ENCODE measurements at regions not wholly inside any gene's neighbourhood (a gene's known extent, or its start where the extent isn't known, plus 50 kb on each side); places are given as distances from the start of the nearest gene placed in this dataset.

DNA sequence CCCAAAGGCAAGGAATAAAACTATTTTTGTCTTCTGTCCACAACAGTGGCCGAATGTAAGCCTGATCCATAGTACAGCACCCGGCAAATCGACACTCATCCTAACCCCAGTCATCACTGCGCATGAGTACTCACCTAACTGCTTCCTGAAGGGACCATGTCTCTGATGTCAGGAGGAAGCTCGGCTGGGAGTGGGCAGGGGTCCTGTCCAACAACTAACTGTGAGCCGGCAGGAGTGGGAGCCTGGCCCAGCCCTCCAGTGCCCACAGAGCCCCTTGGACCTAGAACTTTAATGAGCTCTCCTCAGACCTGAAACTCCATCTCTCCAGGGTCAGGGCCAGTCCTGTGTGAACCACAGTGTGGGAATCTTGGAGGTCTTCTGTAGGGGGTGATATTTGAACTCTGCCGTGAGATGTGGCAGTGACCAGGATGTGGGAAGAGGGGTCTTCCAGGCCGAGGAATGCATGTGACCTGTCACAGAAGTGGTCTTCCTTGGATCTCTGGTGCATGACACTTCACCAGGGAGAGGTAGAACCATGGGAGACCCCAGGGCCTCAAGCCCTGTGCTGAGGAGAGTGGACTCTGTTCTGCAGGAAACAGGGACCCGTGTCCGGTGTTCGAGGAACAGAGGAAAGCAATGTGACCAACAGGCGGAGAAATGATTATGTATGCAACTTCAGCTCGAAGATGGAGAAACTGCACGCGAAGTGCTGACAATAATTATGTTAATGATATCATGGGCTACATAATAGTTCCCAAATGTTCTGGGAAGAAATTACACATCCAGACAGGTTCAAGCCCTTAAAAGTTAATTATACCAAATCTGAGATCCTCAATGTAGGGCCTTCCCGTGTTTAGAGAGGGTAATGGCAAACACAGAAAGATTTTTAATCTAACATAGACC is 240.1 kb upstream of the HDAC4 start:
- no peak for ATAC-seq (ENCODE audit: low read depth)

DNA sequence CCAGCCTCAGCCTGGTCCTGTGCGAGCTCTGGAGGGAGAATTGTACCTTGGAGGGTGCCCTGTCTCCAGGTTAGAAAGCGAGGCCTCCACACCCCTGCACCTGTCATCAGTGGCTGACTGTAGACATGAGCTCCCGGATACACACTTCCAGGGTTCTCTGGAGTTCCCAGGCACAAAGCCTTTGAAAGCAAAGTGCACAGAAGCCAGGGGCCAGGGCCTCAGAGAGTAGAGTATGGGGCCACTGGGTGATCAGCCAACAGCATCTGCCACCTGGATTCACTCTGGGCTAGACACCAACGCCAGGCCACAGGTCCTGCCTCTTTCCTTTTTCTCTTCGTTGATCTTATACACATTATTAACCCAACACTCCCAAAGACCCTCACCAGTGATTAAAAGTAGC is 239.4 kb upstream of the HDAC4 start:
- no peaks in the 10 kb centered on the region for H3K9me3 ChIP-seq (ENCODE audit: severe bottlenecking)
- H3K4me3 ChIP-seq (ENCODE audit: severe bottlenecking), result no peak overlapping the region
- no peaks in the 10 kb centered on the region for H3K27me3 ChIP-seq (ENCODE audit: insufficient read depth, poor library complexity, severe bottlenecking)
- TF ChIP-seq, protein P1, sequence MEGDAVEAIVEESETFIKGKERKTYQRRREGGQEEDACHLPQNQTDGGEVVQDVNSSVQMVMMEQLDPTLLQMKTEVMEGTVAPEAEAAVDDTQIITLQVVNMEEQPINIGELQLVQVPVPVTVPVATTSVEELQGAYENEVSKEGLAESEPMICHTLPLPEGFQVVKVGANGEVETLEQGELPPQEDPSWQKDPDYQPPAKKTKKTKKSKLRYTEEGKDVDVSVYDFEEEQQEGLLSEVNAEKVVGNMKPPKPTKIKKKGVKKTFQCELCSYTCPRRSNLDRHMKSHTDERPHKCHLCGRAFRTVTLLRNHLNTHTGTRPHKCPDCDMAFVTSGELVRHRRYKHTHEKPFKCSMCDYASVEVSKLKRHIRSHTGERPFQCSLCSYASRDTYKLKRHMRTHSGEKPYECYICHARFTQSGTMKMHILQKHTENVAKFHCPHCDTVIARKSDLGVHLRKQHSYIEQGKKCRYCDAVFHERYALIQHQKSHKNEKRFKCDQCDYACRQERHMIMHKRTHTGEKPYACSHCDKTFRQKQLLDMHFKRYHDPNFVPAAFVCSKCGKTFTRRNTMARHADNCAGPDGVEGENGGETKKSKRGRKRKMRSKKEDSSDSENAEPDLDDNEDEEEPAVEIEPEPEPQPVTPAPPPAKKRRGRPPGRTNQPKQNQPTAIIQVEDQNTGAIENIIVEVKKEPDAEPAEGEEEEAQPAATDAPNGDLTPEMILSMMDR (IDR thresholded peaks at IDR 0.05; ENCODE audit: poor library complexity, severe bottlenecking), result no peak
- DNase-seq (ENCODE audit: low spot score) (no peak), ATAC-seq (ENCODE audit: low read depth) (no peak)
- H3K4me1 ChIP-seq (ENCODE audit: insufficient read depth, poor library complexity, severe bottlenecking), result no peaks in the 10 kb centered on the region
- no peaks in the 10 kb centered on the region for H3K36me3 ChIP-seq (ENCODE audit: low read depth)
- H3K27ac ChIP-seq (ENCODE audit: poor library complexity, severe bottlenecking), result no peak overlapping the region

More for the DNA sequence above, 240.1 kb upstream of the HDAC4 start:
- H3K4me1 ChIP-seq (ENCODE audit: insufficient read depth, poor library complexity, severe bottlenecking), result no peaks in the 10 kb centered on the region
- no peak overlapping the region for H3K4me3 ChIP-seq (ENCODE audit: severe bottlenecking)
- no peak for DNase-seq (ENCODE audit: low spot score)
- no peak overlapping the region for H3K27ac ChIP-seq (ENCODE audit: poor library complexity, severe bottlenecking)
- no peaks in the 10 kb centered on the region for H3K9me3 ChIP-seq (ENCODE audit: severe bottlenecking)
- H3K27me3 ChIP-seq (ENCODE audit: insufficient read depth, poor library complexity, severe bottlenecking), result no peaks in the 10 kb centered on the region
- TF ChIP-seq, protein P1 (IDR thresholded peaks at IDR 0.05; ENCODE audit: poor library complexity, severe bottlenecking), result no peak
- H3K36me3 ChIP-seq (ENCODE audit: low read depth), result no peaks in the 10 kb centered on the region

GRCh38 chr2:239639421-239640185 is 238.8 kb upstream of the HDAC4 start:
- ATAC-seq (ENCODE audit: low read depth), result no peak
- TF ChIP-seq, protein P1 (IDR thresholded peaks at IDR 0.05; ENCODE audit: poor library complexity, severe bottlenecking), result no peak
- no peak overlapping the region for H3K27ac ChIP-seq (ENCODE audit: poor library complexity, severe bottlenecking)

DNA sequence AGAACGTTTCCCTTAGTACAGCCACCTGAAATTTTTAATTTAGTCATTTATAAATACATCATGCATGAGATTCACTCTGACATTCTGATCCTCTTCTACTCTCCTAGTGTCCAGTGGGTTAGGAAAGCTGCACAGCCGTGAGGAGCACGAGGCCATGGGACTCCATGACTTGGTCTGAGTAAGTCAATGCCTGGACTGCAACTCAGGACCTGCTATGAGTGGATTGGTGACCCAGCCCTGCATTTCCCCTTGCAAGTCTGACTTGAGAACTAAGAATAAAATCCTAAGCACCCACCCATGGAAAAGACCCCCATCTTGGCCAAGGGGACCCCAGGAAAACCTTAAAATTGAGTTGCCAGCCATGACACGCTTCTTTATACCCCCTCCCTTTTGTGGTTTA is 237.6 kb upstream of the HDAC4 start:
- ATAC-seq (ENCODE audit: low read depth) (no peak), DNase-seq (ENCODE audit: low spot score) (no peak)
- H3K36me3 ChIP-seq (ENCODE audit: low read depth), result no peaks in the 10 kb centered on the region
- no peak overlapping the region for H3K4me3 ChIP-seq (ENCODE audit: severe bottlenecking)
- TF ChIP-seq, protein P1 (IDR thresholded peaks at IDR 0.05; ENCODE audit: poor library complexity, severe bottlenecking), result no peak
- no peaks in the 10 kb centered on the region for H3K4me1 ChIP-seq (ENCODE audit: insufficient read depth, poor library complexity, severe bottlenecking)
- no peaks in the 10 kb centered on the region for H3K9me3 ChIP-seq (ENCODE audit: severe bottlenecking)
- H3K27me3 ChIP-seq (ENCODE audit: insufficient read depth, poor library complexity, severe bottlenecking), result no peaks in the 10 kb centered on the region
- H3K27ac ChIP-seq (ENCODE audit: poor library complexity, severe bottlenecking), result no peak overlapping the region

More at GRCh38 chr2:239639421-239640185, 238.8 kb upstream of the HDAC4 start:
- no peak for DNase-seq (ENCODE audit: low spot score)
- no peaks in the 10 kb centered on the region for H3K4me1 ChIP-seq (ENCODE audit: insufficient read depth, poor library complexity, severe bottlenecking)
- no peaks in the 10 kb centered on the region for H3K9me3 ChIP-seq (ENCODE audit: severe bottlenecking)
- no peaks in the 10 kb centered on the region for H3K36me3 ChIP-seq (ENCODE audit: low read depth)
- no peak overlapping the region for H3K4me3 ChIP-seq (ENCODE audit: severe bottlenecking)
- H3K27me3 ChIP-seq (ENCODE audit: insufficient read depth, poor library complexity, severe bottlenecking), result no peaks in the 10 kb centered on the region
